Vagina (tissue), 2 donors: ENCODE measurements at regions not wholly inside any gene's neighbourhood (a gene's known extent, or its start where the extent isn't known, plus 50 kb on each side); places are given as distances from the start of the nearest gene placed in this dataset.

Source experiments
- DNase-seq, 2 donors: peaks; one replicate each; pipeline ENCODE4 v3.0.0-alpha.2; 2017; ENCODE audit errors: extremely low spot score in 2 of 2
- H3K27ac ChIP-seq: fragments of 200-600 bp; sonication (generic); one replicate; pipeline ENCODE4 v1.5.1; 2019
- H3K27me3 ChIP-seq: fragments of 200-600 bp; sonication (generic); one replicate; pipeline ENCODE4 v1.5.1; 2019
- H3K36me3 ChIP-seq, 2 donors: fragments of 200-600 bp; sonication (generic); one replicate each; pipeline ENCODE4 v1.5.1; 2017 to 2019
- H3K4me1 ChIP-seq: fragments of 200-600 bp; sonication (generic); one replicate; pipeline ENCODE4 v1.5.1; 2019
- H3K4me3 ChIP-seq, 2 donors: fragments of 200-600 bp; sonication (generic); 1 replicate in 1 of 2; 2 replicates in 1 of 2; pipeline ENCODE4 v1.5.1; 2016 to 2019
- H3K9me3 ChIP-seq: fragments of 200-600 bp; sonication (generic); one replicate; pipeline ENCODE4 v1.5.1; 2019
- POLR2A ChIP-seq, 2 donors: fragments of 450-650 bp; IDR thresholded peaks; one replicate each; pipeline ENCODE4 v1.6.1; 2017; ENCODE audit warnings: antibody characterized with exemption in 2 of 2, mild to moderate bottlenecking in 2 of 2, moderate library complexity in 2 of 2
- POLR2AphosphoS5 ChIP-seq, 2 donors: sonication (generic); formaldehyde crosslinking; IDR thresholded peaks; one replicate each; pipeline ENCODE4 v1.9.0; 2017; ENCODE audit warnings: antibody characterized with exemption in 2 of 2, mild to moderate bottlenecking in 2 of 2, low read depth in 1 of 2; ENCODE audit not compliant: insufficient read depth in 1 of 2
- intact Hi-C: fragments of 100-400 bp; cut with DNase I; formaldehyde crosslinking; loops from one replicate; pipeline ENCODE4 v1.15.1; 2023
- TF ChIP-seq, protein P1 (sequence below), 3 experiments: fragments of 450-650 bp in 2 of 3; fragments of 200-600 bp in 1 of 3; sonication (generic) in 1 of 3; IDR thresholded peaks; one replicate each; pipeline ENCODE4 v1.5.1; 2017 to 2019; ENCODE audit warnings: antibody characterized with exemption in 3 of 3, mild to moderate bottlenecking in 2 of 3, moderate library complexity in 2 of 3

- intact Hi-C loops = no loop called here
Measured at GRCh38 chr1:116819081-116819480, 64.9 kb downstream of the CD2 start.

DNA sequence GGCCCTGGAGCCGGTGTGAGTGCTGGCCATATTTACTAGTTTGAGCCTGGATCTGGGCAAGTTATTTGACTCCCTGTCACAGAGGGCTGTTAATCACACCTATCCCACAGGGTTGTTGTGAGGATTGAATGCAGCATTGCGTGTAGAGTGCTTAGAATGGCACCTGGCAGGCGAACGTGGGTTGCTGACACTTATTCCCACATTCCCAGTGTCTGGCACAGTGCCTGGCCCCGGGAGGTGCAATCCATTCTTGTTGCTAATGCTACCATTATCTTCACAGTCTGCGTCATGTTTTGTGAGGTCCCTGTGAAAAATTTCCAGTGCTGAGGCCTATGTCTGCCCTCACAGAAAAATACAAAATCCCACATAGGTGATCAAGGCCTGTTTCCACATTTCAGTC, 66.1 kb downstream of the CD2 start:
- Histone ChIP-seq H3K4me3 (no peak overlapping the region), H3K4me1 (peaks cover 8% of the 10 kb centered on the region), H3K27ac (no peak overlapping the region), H3K27me3 (no peaks in the 10 kb centered on the region), H3K9me3 (no peaks in the 10 kb centered on the region), H3K36me3 (no peaks in the 10 kb centered on the region)
- TF ChIP-seq POLR2A (IDR thresholded peaks at IDR 0.05) = no peak
- TF ChIP-seq POLR2AphosphoS5 (IDR thresholded peaks at IDR 0.05; ENCODE audit: insufficient read depth in 1 of 2, low read depth in 1 of 2) = no peak
- TF ChIP-seq, protein P1, sequence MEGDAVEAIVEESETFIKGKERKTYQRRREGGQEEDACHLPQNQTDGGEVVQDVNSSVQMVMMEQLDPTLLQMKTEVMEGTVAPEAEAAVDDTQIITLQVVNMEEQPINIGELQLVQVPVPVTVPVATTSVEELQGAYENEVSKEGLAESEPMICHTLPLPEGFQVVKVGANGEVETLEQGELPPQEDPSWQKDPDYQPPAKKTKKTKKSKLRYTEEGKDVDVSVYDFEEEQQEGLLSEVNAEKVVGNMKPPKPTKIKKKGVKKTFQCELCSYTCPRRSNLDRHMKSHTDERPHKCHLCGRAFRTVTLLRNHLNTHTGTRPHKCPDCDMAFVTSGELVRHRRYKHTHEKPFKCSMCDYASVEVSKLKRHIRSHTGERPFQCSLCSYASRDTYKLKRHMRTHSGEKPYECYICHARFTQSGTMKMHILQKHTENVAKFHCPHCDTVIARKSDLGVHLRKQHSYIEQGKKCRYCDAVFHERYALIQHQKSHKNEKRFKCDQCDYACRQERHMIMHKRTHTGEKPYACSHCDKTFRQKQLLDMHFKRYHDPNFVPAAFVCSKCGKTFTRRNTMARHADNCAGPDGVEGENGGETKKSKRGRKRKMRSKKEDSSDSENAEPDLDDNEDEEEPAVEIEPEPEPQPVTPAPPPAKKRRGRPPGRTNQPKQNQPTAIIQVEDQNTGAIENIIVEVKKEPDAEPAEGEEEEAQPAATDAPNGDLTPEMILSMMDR (IDR thresholded peaks at IDR 0.05) = no peak
- intact Hi-C loops = no loop called here
- DNase-seq = peak in 1 of 2 donors; percentile 27

More at GRCh38 chr1:116819081-116819480, 64.9 kb downstream of the CD2 start:
- peak in 1 of 2 donors; percentile 69 for DNase-seq
- no peak overlapping the region for H3K27ac ChIP-seq
- no peaks in the 10 kb centered on the region for H3K4me1 ChIP-seq
- no peaks in the 10 kb centered on the region for H3K36me3 ChIP-seq
- TF ChIP-seq POLR2A (IDR thresholded peaks at IDR 0.05) (no peak), POLR2AphosphoS5 (IDR thresholded peaks at IDR 0.05; ENCODE audit: insufficient read depth in 1 of 2, low read depth in 1 of 2) (no peak)
- TF ChIP-seq, protein P1 (IDR thresholded peaks at IDR 0.05) = no peak
- no peak overlapping the region for H3K4me3 ChIP-seq
- H3K9me3 ChIP-seq = no peaks in the 10 kb centered on the region
- H3K27me3 ChIP-seq = no peaks in the 10 kb centered on the region

DNA sequence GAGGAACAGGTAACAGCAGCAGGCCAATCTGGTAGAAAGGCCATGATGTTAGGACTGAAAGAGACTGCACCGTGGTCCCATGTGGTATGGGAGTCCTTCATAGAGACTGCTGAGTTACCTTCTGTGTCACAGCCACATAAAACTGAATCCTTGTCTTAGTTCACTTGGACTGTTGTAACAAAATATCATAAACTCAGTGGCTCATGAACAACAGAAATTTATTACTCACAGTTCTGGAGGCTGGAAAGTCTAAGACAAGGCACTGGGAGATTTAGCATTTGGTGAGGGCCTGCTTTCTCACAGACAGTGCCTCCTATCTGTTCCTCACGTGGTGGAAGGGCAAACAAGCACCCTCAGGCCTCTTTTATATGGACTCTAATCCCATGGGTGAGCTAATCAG, 67.5 kb downstream of the CD2 start:
- Histone ChIP-seq H3K4me3 (no peak overlapping the region), H3K36me3 (no peaks in the 10 kb centered on the region), H3K4me1 (peaks cover 12% of the 10 kb centered on the region), H3K27ac (no peak overlapping the region), H3K9me3 (no peaks in the 10 kb centered on the region), H3K27me3 (no peaks in the 10 kb centered on the region)
- TF ChIP-seq POLR2AphosphoS5 (IDR thresholded peaks at IDR 0.05; ENCODE audit: insufficient read depth in 1 of 2, low read depth in 1 of 2) (no peak), POLR2A (IDR thresholded peaks at IDR 0.05) (no peak)
- TF ChIP-seq, protein P1 (IDR thresholded peaks at IDR 0.05) = no peak
- intact Hi-C loops = no loop called here
- DNase-seq = peak in 1 of 2 donors; percentile 1

DNA sequence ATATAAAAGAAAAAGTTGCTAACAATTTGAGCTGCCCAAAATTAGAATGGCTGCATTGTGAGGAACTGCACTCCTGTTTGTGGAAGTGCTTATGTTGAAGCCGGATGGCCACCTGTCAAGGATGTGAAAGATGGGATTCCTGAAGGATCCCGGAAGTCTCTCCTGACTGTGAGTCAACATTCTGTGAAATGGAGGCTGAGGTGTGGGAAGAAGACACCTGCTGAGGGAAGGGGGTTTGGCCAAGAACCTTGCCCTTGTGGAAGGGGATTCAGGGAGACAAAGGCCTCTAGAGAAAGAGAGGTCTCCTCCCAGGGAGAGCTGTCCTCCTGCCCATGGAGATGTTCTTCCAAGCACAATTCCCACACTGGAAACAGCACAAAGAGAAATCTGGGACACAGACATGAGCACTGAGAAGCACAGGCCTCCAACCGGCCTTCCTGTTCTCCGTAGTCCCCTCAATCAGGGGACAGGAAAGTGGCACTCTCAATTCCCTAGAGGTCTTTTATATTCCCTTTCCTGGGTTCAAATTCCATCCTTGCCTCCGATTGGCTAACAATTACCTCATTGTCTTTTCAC, 70.5 kb downstream of the CD2 start:
- H3K27ac ChIP-seq = no peak overlapping the region
- intact Hi-C loops = no loop called here
- H3K4me1 ChIP-seq = peaks cover 12% of the 10 kb centered on the region
- no peaks in the 10 kb centered on the region for H3K27me3 ChIP-seq
- H3K4me3 ChIP-seq = no peak overlapping the region
- no peaks in the 10 kb centered on the region for H3K9me3 ChIP-seq
- TF ChIP-seq POLR2AphosphoS5 (IDR thresholded peaks at IDR 0.05; ENCODE audit: insufficient read depth in 1 of 2, low read depth in 1 of 2) (no peak), POLR2A (IDR thresholded peaks at IDR 0.05) (no peak)
- TF ChIP-seq, protein P1 (IDR thresholded peaks at IDR 0.05) = no peak
- no peaks in the 10 kb centered on the region for H3K36me3 ChIP-seq
- DNase-seq = peak in 1 of 2 donors; percentile 71

- peaks cover 12% of the 10 kb centered on the region for H3K4me1 ChIP-seq
- intact Hi-C loops = no loop called here
- H3K9me3 ChIP-seq = no peaks in the 10 kb centered on the region
Measured at GRCh38 chr1:116825207-116825719, 71.0 kb downstream of the CD2 start.

More at GRCh38 chr1:116825207-116825719, 71.0 kb downstream of the CD2 start:
- no peak for TF ChIP-seq POLR2AphosphoS5 (IDR thresholded peaks at IDR 0.05; ENCODE audit: insufficient read depth in 1 of 2, low read depth in 1 of 2)
- TF ChIP-seq, protein P1 (IDR thresholded peaks at IDR 0.05) = no peak
- no peak for TF ChIP-seq POLR2A (IDR thresholded peaks at IDR 0.05)
- H3K4me3 ChIP-seq = no peak overlapping the region
- no peak overlapping the region for H3K27ac ChIP-seq
- peak in 1 of 2 donors; percentile 69 for DNase-seq
- H3K27me3 ChIP-seq = no peaks in the 10 kb centered on the region
- H3K36me3 ChIP-seq = no peaks in the 10 kb centered on the region
